GM10266 (cell line): ENCODE measurements at regions not wholly inside any gene's neighbourhood (a gene's known extent, or its start where the extent isn't known, plus 50 kb on each side); places are given as distances from the start of the nearest gene placed in this dataset.

Source experiments
- DNase-seq: peaks from one replicate; pipeline ENCODE4 v3.0.0; 2012; ENCODE audit errors: extremely low spot score
- TF ChIP-seq, protein P1 (sequence below): IDR thresholded peaks from 2 replicates; pipeline ENCODE4 v1.5.1; 2012; ENCODE audit warnings: mild to moderate bottlenecking, low read depth; ENCODE audit not compliant: control insufficient read depth, insufficient read depth; ENCODE audit errors: missing control alignments

DNA sequence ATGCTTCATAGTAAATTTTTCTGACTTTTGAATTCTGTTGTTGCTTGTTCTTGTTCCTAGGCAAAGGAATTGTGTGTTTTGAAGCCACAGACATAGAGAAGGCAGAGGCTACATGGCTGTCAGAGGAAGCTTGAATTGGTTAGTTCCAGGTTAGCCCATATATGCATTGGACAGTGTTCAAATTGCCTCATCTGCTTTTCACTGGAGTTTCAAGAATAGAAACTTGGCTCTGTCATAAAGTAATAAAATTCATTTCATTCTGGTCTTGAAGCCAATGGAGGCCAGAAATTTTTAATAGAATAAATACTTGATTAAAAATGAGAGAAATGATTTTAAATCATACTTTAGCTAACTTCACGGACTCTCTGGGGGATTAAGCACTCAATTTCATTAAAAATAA lies 178.0 kb downstream of the YIPF5 start:
- TF ChIP-seq, protein P1, sequence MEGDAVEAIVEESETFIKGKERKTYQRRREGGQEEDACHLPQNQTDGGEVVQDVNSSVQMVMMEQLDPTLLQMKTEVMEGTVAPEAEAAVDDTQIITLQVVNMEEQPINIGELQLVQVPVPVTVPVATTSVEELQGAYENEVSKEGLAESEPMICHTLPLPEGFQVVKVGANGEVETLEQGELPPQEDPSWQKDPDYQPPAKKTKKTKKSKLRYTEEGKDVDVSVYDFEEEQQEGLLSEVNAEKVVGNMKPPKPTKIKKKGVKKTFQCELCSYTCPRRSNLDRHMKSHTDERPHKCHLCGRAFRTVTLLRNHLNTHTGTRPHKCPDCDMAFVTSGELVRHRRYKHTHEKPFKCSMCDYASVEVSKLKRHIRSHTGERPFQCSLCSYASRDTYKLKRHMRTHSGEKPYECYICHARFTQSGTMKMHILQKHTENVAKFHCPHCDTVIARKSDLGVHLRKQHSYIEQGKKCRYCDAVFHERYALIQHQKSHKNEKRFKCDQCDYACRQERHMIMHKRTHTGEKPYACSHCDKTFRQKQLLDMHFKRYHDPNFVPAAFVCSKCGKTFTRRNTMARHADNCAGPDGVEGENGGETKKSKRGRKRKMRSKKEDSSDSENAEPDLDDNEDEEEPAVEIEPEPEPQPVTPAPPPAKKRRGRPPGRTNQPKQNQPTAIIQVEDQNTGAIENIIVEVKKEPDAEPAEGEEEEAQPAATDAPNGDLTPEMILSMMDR = no peak
- no peak for DNase-seq

DNA sequence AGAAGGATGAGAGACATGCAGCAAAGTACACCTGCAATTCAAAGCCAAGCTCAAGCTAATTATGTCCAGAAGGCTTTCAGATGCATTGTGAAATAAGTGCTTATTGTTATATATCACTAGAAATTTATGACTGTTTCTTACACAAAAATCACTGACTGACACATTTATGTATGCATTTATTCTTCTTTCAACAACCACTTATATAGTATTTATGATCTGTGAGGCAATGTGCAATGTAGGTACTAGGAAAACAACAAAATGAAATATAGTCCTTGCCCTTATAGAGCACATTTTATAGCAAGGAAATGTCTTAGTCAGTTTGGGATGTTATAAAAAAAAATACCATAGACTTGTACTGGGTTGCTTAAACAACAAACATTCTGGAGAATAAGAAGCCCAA lies 167.6 kb downstream of the YIPF5 start:
- TF ChIP-seq, protein P1 = no peak
- DNase-seq = no peak

DNA sequence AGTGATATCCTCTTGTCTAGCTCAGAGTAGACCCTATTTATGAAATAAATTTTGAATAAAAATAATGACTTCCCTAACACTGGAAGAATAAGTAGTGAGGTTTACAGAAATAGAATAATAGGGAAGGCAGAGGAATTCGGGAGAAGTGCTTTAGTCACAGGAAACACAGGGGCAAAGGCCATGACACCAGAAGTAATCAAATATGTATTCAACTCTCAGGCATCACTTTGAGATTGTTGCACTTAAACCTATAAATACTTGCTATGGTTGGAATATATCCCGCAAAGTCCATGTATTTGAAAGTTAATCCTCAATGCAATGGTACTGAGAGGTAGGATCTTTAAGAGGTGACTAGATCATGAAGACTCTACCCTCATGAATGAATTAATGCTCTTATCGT lies 166.8 kb downstream of the YIPF5 start:
- DNase-seq = no peak
- TF ChIP-seq, protein P1 = no peak

DNA sequence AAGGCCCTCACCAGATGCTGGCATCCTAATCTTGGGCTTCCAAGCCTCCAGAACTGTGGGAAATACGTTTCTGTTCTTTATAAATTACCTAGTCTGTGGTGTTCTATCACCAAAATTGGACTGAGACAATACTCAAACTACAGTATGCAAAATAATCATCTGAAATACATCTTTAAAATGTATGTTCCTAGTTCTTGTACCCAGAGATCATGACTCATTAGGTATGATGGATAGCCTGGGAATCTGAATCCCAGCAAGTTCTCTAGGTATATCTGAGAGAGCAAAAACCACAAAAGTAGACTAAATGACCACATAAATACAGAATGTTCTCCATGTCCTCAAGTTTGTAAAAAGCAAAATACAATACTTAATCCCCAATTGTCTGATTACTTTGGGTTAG lies 166.3 kb downstream of the YIPF5 start:
- TF ChIP-seq, protein P1 = no peak
- DNase-seq = no peak

DNA sequence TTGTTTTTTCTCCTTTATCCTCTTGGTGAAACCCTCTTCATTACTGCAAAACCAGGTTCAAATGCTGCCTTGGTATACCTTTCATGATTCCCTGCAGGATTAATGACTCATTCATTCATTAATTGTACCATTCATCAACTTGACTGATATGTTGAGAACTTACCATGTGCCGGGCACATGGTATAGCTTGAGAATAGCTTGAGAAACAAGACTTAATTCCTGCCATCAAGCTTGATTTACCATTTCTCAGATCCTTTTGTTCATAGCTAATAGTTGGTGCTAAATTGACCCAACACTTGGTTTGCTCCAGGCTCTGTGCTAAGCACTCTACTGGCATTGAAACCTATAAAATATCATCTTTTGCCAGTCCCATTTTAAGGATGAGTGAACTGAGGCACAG lies 165.7 kb downstream of the YIPF5 start:
- DNase-seq = no peak
- TF ChIP-seq, protein P1 = no peak

DNA sequence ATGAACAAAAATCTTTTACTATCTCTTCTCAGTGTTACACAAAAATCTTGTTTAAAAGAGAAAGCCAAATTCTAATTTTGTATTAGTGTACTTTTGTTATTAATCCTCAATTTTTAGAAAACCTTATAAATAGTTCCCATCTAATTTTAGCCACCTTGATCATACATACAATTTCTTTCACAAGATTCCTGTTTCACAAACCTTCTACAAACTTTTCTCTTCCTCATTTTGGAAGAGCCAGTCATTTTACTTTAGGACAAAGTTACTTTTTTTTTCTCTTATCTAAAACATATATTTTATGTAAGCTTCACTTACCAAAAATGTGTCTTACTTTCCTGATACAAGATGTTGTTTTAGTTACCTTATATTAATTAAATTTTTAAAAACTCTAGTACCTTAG lies 161.3 kb downstream of the YIPF5 start:
- no peak for DNase-seq
- TF ChIP-seq, protein P1 = no peak

DNA sequence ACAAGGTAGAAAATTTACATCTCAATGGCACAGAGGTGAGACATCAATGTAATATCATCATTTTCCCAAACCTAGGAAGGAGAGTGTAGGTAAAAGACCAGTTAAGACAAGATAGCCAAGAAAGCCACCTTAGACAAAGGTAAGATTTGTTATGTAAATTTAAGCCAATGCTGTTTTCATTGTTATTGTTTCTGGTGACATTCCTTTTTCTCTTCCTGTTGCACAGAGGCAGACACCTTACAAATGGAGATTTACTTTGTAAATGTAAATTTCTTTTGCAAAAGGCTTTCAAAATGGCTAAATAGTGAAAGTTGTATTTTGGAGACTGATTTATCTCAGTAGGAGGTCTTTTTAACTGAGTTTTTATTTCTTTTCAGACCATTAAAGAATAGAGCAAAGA lies 159.1 kb downstream of the YIPF5 start:
- TF ChIP-seq, protein P1 = no peak
- no peak for DNase-seq
